ENCODE measurements at regions not wholly inside any gene's neighbourhood (a gene's known extent, or its start where the extent isn't known, plus 50 kb on each side); places are given as distances from the start of the nearest gene placed in this dataset.

DNA sequence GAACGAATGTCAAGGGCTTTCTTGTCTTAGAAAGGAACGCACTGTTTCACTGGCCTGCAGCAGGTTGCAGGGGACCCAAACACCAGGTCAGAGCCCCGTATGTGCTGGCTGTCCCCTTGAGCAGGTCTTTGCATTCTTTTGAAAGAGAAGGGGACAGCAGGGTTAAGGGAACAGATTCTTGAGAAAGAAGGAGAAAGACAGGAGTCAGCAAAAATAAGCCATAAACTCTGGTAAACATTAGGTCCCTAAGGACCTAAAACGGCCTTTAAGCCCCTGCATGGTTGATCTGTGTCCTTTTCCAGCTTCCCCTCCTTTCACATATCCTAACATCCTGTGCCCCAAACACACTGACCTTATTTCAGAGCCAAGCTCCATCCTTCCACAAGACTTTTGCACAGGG lies 190.8 kb upstream of the ADRA1B start:
- WGBS, 2 donors, result 66 to 77% methylated on average over 4 of the region's 4 CpGs
- no peak overlapping the region for H3K4me3 ChIP-seq
- no peaks in the 10 kb centered on the region for H3K27me3 ChIP-seq (ENCODE audit: control insufficient read depth in 3 of 3, insufficient read depth in 3 of 3, low read length in 2 of 3)
- no peak for DNase-seq
- peaks cover 0 to 2% (median 0%) of the 10 kb centered on the region in 4 donors for H3K9me3 ChIP-seq (ENCODE audit: control insufficient read depth in 4 of 4, insufficient read depth in 3 of 4, low read length in 3 of 4)
- TF ChIP-seq, protein P1, sequence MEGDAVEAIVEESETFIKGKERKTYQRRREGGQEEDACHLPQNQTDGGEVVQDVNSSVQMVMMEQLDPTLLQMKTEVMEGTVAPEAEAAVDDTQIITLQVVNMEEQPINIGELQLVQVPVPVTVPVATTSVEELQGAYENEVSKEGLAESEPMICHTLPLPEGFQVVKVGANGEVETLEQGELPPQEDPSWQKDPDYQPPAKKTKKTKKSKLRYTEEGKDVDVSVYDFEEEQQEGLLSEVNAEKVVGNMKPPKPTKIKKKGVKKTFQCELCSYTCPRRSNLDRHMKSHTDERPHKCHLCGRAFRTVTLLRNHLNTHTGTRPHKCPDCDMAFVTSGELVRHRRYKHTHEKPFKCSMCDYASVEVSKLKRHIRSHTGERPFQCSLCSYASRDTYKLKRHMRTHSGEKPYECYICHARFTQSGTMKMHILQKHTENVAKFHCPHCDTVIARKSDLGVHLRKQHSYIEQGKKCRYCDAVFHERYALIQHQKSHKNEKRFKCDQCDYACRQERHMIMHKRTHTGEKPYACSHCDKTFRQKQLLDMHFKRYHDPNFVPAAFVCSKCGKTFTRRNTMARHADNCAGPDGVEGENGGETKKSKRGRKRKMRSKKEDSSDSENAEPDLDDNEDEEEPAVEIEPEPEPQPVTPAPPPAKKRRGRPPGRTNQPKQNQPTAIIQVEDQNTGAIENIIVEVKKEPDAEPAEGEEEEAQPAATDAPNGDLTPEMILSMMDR (IDR thresholded peaks at IDR 0.05; ENCODE audit: control extremely low read depth, extremely low read depth), result no peak
- no peaks in the 10 kb centered on the region for H3K4me1 ChIP-seq (ENCODE audit: control insufficient read depth in 5 of 5, insufficient read depth in 5 of 5, low read length in 5 of 5)
- no peak for ATAC-seq (ENCODE audit: insufficient read depth, low FRiP score)
- no peaks in the 10 kb centered on the region for H3K36me3 ChIP-seq (ENCODE audit: control insufficient read depth in 4 of 4, insufficient read depth in 4 of 4, low read length in 4 of 4)
- no peak overlapping the region for H3K27ac ChIP-seq (ENCODE audit: low read depth in 1 of 2, low read length in 1 of 2)
- H3K9ac ChIP-seq (ENCODE audit: insufficient read depth in 1 of 2, low read length in 2 of 2), result no peak overlapping the region

- DNase-seq (no peak), ATAC-seq (ENCODE audit: insufficient read depth, low FRiP score) (no peak)
- Histone ChIP-seq H3K9me3 (ENCODE audit: control insufficient read depth in 4 of 4, insufficient read depth in 3 of 4, low read length in 3 of 4) (peaks cover 0 to 2% (median 0%) of the 10 kb centered on the region in 4 donors), H3K4me1 (ENCODE audit: control insufficient read depth in 5 of 5, insufficient read depth in 5 of 5, low read length in 5 of 5) (no peaks in the 10 kb centered on the region), H3K9ac (ENCODE audit: insufficient read depth in 1 of 2, low read length in 2 of 2) (no peak overlapping the region), H3K4me3 (no peak overlapping the region), H3K27me3 (ENCODE audit: control insufficient read depth in 3 of 3, insufficient read depth in 3 of 3, low read length in 2 of 3) (no peaks in the 10 kb centered on the region), H3K36me3 (ENCODE audit: control insufficient read depth in 4 of 4, insufficient read depth in 4 of 4, low read length in 4 of 4) (no peaks in the 10 kb centered on the region), H3K27ac (ENCODE audit: low read depth in 1 of 2, low read length in 1 of 2) (no peak overlapping the region)
- 78 to 81% methylated on average over 1 of the region's 1 CpG for WGBS, 2 donors
- TF ChIP-seq, protein P1 (IDR thresholded peaks at IDR 0.05; ENCODE audit: control extremely low read depth, extremely low read depth), result no peak
Observed at GRCh38 chr5:159727167-159727566, 189.1 kb upstream of the ADRA1B start.

DNA sequence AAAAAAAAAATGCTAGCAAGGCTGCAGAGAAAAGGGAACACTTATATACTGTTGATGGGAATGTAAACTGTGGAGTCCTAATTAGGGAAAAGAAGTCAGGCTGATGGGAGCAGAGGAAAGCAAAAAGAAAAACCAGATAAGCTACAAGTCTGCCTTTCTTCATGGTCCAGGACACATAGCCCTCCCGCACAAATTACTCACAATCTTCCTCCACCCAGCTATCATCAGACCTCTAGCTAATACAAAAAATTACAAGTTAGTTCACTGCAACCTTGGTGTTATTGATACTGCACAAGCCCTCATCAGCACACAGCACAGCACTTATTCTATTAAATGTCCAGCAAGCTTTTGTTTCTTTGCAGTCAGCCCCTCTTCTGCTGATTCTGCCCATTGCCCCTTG lies 186.0 kb upstream of the ADRA1B start:
- Histone ChIP-seq H3K27me3 (ENCODE audit: control insufficient read depth in 3 of 3, insufficient read depth in 3 of 3, low read length in 2 of 3) (no peaks in the 10 kb centered on the region), H3K9me3 (ENCODE audit: control insufficient read depth in 4 of 4, insufficient read depth in 3 of 4, low read length in 3 of 4) (no peaks in the 10 kb centered on the region), H3K27ac (ENCODE audit: low read depth in 1 of 2, low read length in 1 of 2) (no peak overlapping the region), H3K4me1 (ENCODE audit: control insufficient read depth in 5 of 5, insufficient read depth in 5 of 5, low read length in 5 of 5) (no peaks in the 10 kb centered on the region), H3K4me3 (no peak overlapping the region), H3K9ac (ENCODE audit: insufficient read depth in 1 of 2, low read length in 2 of 2) (no peak overlapping the region), H3K36me3 (ENCODE audit: control insufficient read depth in 4 of 4, insufficient read depth in 4 of 4, low read length in 4 of 4) (no peaks in the 10 kb centered on the region)
- TF ChIP-seq, protein P1 (IDR thresholded peaks at IDR 0.05; ENCODE audit: control extremely low read depth, extremely low read depth), result no peak
- no peak for DNase-seq
- no peak for ATAC-seq (ENCODE audit: insufficient read depth, low FRiP score)
- 88 to 93% methylated on average over 1 of the region's 1 CpG for WGBS, 2 donors

DNA sequence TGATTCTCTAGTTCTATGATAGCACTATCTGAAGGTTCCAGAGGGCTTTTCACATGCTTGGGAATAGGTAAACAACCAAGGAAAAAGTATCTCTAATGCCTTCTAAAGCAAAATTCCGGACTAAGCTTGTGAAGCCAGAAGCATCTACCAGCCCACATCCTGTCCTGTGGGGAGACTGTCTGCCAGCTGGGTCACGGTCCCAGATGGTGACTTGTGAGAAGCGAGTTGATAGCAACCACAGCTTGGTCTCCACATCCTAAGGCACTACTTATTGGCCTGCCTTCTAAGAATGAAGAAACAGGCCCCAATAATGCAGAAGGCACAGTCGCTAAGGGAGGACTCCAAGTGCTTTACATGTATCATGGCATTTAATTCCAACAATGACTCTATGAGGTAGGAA lies 184.1 kb upstream of the ADRA1B start:
- ATAC-seq (ENCODE audit: insufficient read depth, low FRiP score) (no peak), DNase-seq (no peak)
- no peaks in the 10 kb centered on the region for H3K27me3 ChIP-seq (ENCODE audit: control insufficient read depth in 3 of 3, insufficient read depth in 3 of 3, low read length in 2 of 3)
- H3K27ac ChIP-seq (ENCODE audit: low read depth in 1 of 2, low read length in 1 of 2), result no peak overlapping the region
- H3K9ac ChIP-seq (ENCODE audit: insufficient read depth in 1 of 2, low read length in 2 of 2), result no peak overlapping the region
- H3K36me3 ChIP-seq (ENCODE audit: control insufficient read depth in 4 of 4, insufficient read depth in 4 of 4, low read length in 4 of 4), result no peaks in the 10 kb centered on the region
- H3K4me1 ChIP-seq (ENCODE audit: control insufficient read depth in 5 of 5, insufficient read depth in 5 of 5, low read length in 5 of 5), result no peaks in the 10 kb centered on the region
- TF ChIP-seq, protein P1 (IDR thresholded peaks at IDR 0.05; ENCODE audit: control extremely low read depth, extremely low read depth), result no peak
- H3K4me3 ChIP-seq, result no peak overlapping the region
- 34 to 56% methylated on average over 4 of the region's 4 CpGs for WGBS, 2 donors
- H3K9me3 ChIP-seq (ENCODE audit: control insufficient read depth in 4 of 4, insufficient read depth in 3 of 4, low read length in 3 of 4), result no peaks in the 10 kb centered on the region
